ENCODE measurements at regions not wholly inside any gene's neighbourhood (a gene's known extent, or its start where the extent isn't known, plus 50 kb on each side); places are given as distances from the start of the nearest gene placed in this dataset.

DNA sequence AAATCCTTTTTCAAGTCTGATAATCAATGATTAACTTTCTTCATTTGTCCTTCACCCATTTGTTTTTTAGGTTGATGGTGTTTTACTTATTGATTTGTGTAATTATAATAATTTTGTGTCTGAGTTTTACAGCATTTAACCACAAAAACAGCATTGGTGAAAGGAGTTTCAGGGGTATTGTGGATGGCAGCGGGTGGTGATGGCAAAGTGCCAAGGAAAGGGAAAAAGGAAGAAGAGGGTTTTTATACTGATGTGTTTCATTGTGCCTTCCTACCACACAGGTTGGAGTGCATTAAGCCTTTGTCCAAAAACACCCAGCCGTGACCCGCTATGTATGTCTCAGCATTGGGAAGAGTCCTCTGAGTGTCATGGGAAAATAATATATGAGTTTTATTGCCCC, 150.3 kb downstream of the DAD1 start:
- TF ChIP-seq SMC3 (IDR thresholded peaks at IDR 0.05), result no peak
- no peak for TF ChIP-seq MAZ (IDR thresholded peaks at IDR 0.05; ENCODE audit: borderline replicate concordance, low read depth, low read length)
- TF ChIP-seq, protein P1, sequence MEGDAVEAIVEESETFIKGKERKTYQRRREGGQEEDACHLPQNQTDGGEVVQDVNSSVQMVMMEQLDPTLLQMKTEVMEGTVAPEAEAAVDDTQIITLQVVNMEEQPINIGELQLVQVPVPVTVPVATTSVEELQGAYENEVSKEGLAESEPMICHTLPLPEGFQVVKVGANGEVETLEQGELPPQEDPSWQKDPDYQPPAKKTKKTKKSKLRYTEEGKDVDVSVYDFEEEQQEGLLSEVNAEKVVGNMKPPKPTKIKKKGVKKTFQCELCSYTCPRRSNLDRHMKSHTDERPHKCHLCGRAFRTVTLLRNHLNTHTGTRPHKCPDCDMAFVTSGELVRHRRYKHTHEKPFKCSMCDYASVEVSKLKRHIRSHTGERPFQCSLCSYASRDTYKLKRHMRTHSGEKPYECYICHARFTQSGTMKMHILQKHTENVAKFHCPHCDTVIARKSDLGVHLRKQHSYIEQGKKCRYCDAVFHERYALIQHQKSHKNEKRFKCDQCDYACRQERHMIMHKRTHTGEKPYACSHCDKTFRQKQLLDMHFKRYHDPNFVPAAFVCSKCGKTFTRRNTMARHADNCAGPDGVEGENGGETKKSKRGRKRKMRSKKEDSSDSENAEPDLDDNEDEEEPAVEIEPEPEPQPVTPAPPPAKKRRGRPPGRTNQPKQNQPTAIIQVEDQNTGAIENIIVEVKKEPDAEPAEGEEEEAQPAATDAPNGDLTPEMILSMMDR (IDR thresholded peaks at IDR 0.05), result no peak
- TF ChIP-seq FOSL2 (IDR thresholded peaks at IDR 0.05), result no peak
- TF ChIP-seq FOSL2 (CRISPR knock-in tag; IDR thresholded peaks at IDR 0.05), result no peak
- TF ChIP-seq POLR2A (IDR thresholded peaks at IDR 0.05; ENCODE audit: low read length), result no peak
- no peak for TF ChIP-seq JUNB (IDR thresholded peaks at IDR 0.05)
- no peak for TF ChIP-seq RCOR1 (IDR thresholded peaks at IDR 0.05; ENCODE audit: low read depth, low read length)
- TF ChIP-seq EP300 (IDR thresholded peaks at IDR 0.05), result no peak
- TF ChIP-seq, protein P2, sequence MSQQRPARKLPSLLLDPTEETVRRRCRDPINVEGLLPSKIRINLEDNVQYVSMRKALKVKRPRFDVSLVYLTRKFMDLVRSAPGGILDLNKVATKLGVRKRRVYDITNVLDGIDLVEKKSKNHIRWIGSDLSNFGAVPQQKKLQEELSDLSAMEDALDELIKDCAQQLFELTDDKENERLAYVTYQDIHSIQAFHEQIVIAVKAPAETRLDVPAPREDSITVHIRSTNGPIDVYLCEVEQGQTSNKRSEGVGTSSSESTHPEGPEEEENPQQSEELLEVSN (IDR thresholded peaks at IDR 0.05; ENCODE audit: borderline replicate concordance, low read depth), result no peak
